HL-60 (cell line): ENCODE measurements at regions not wholly inside any gene's neighbourhood (a gene's known extent, or its start where the extent isn't known, plus 50 kb on each side); places are given as distances from the start of the nearest gene placed in this dataset.

Experiments
- CTCF ChIP-seq: IDR thresholded peaks from one replicate; pipeline ENCODE4 v1.5.1; 2011; ENCODE audit warnings: low read length, control low read depth, inconsistent platforms; ENCODE audit not compliant: insufficient read depth
- GABPA ChIP-seq: IDR thresholded peaks from 2 replicates; pipeline ENCODE4 v1.6.1; 2012; ENCODE audit warnings: low read depth
- POLR2AphosphoS5 ChIP-seq: IDR thresholded peaks from 2 replicates; pipeline ENCODE4 v1.6.1; 2012; ENCODE audit warnings: low read depth
- REST ChIP-seq: IDR thresholded peaks from 2 replicates; pipeline ENCODE4 v1.6.1; 2012; ENCODE audit warnings: low read depth; ENCODE audit not compliant: insufficient replicate concordance
- SPI1 ChIP-seq: IDR thresholded peaks from 2 replicates; pipeline ENCODE4 v1.6.1; 2012; ENCODE audit warnings: low read depth, mild to moderate bottlenecking, borderline replicate concordance

GRCh38 chr10:31166606-31167005 lies 134.9 kb upstream of the ZNF438 start:
- TF ChIP-seq CTCF (no peak), GABPA (no peak), POLR2AphosphoS5 (no peak), REST (no peak), SPI1 (no peak)
